Keratinocyte (primary cell): ENCODE measurements at regions not wholly inside any gene's neighbourhood (a gene's known extent, or its start where the extent isn't known, plus 50 kb on each side); places are given as distances from the start of the nearest gene placed in this dataset.

ENCODE experiments used
- CTCF ChIP-seq, 3 experiments: IDR thresholded peaks in 1 of 3; conservative IDR thresholded peaks in 1 of 3; optimal IDR thresholded peaks in 1 of 3; 2 replicates in 2 of 3; 3 replicates in 1 of 3; pipeline versions ENCODE3 to v1.5.1; 2011; ENCODE audit warnings: low read length in 3 of 3, mild to moderate bottlenecking in 3 of 3, moderate library complexity in 2 of 3, control low read depth in 1 of 3, inconsistent platforms in 1 of 3; ENCODE audit not compliant: insufficient read depth in 2 of 3; ENCODE audit errors: extremely low read depth in 1 of 3
- EZH2 ChIP-seq: IDR thresholded peaks from one replicate; pipeline ENCODE4 v1.6.1; 2012; ENCODE audit warnings: inconsistent platforms, mild to moderate bottlenecking, low read length, moderate library complexity

GRCh38 chr6:14540276-14540675 is 422.7 kb downstream of the CD83 start:
- TF ChIP-seq CTCF (optimal IDR thresholded peaks at IDR 0.05 in 1 of 3, IDR thresholded peaks at IDR 0.05 in 1 of 3, conservative IDR thresholded peaks at IDR 0.05 in 1 of 3; ENCODE audit: extremely low read depth in 1 of 3, insufficient read depth in 2 of 3, low read length in 3 of 3) (no peak), EZH2 (no peak)
